ENCODE measurements at regions not wholly inside any gene's neighbourhood (a gene's known extent, or its start where the extent isn't known, plus 50 kb on each side); places are given as distances from the start of the nearest gene placed in this dataset.
"Not testable (repeated sequence)": the region's sequence is repeated elsewhere in the genome, so short reads cannot be mapped to it uniquely, and the experiment has no call there.

GRCh38 chr5:23996525-23996924 is 489.1 kb downstream of the PRDM9 start:
- ChIA-PET CTCF (no interaction called here), POLR2A (no interaction called here)
- Mint-ChIP-seq H3K9me3 (ENCODE audit: unreplicated experiment) (peaks cover 10% of the 10 kb centered on the region), H3K4me3 (ENCODE audit: unreplicated experiment) (no peak overlapping the region), H3K27me3 (ENCODE audit: insufficient read depth, unreplicated experiment) (no peaks in the 10 kb centered on the region), H3K36me3 (ENCODE audit: insufficient read depth, unreplicated experiment) (no peaks in the 10 kb centered on the region), H3K27ac (ENCODE audit: unreplicated experiment) (no peak overlapping the region), H3K4me1 (ENCODE audit: low read depth, unreplicated experiment) (peaks cover 7% of the 10 kb centered on the region)
- Histone ChIP-seq H3K9me3 (no peaks in the 10 kb centered on the region), H3K4me3 (ENCODE audit: low read depth, low read length) (no peak overlapping the region), H3K4me1 (peaks cover 13% of the 10 kb centered on the region; the same call in 1 of the 2 replicates), H3K27me3 (replicated peaks; ENCODE audit: control insufficient read depth, insufficient read depth, low read length) (no peaks in the 10 kb centered on the region), H3K36me3 (ENCODE audit: control insufficient read depth, insufficient read depth, low read length) (no peaks in the 10 kb centered on the region)
- BruUV-seq (replicated peaks), result no TSS peak
- TF ChIP-seq CTCF (IDR thresholded peaks at IDR 0.05; ENCODE audit: insufficient read depth in 1 of 2, low read depth in 1 of 2, low read length in 1 of 2, severe bottlenecking in 1 of 2, unreplicated experiment in 1 of 2), result no peak
- DNase-seq, result no peak
- intact Hi-C loops (cut with micrococcal nuclease; ENCODE audit: unreplicated experiment), result loop anchor here (10.0 kb wide), 1 partner anchor 642 kb away; no protein-coding TSS in a partner anchor

DNA sequence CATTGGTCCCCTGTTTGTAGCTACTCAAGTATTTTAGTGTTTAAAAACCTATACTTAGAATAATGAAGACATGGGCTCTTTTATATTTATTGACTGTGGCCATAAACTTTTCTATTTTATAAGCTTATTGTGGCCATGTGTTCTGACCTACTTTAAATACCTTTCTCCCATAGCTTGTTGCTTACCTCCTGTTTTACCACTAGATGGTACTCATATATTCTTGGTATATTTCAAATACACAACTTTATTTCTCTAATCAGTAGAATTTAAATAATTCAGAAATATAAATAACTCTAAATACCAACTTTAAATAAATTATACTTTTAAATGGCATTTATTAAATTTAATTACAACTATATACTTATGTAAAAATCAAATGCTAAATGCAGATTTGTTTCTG is 498.0 kb downstream of the PRDM9 start:
- ChIA-PET POLR2A (no interaction called here), CTCF (interaction anchor here (0.5 to 1.0 kb wide), 3 partner anchors 12 to 193 kb away, joined by 3 to 6 read pairs (median 4); no protein-coding TSS in a partner anchor)
- Histone ChIP-seq H3K36me3 (ENCODE audit: control insufficient read depth, insufficient read depth, low read length) (no peaks in the 10 kb centered on the region), H3K27me3 (replicated peaks; ENCODE audit: control insufficient read depth, insufficient read depth, low read length) (no peaks in the 10 kb centered on the region), H3K9me3 (peaks cover 3% of the 10 kb centered on the region; the same call in 1 of the 2 replicates), H3K4me1 (no peaks in the 10 kb centered on the region), H3K4me3 (ENCODE audit: low read depth, low read length) (no peak overlapping the region)
- intact Hi-C loops (cut with micrococcal nuclease; ENCODE audit: unreplicated experiment), result loop anchor here (1.0 kb wide), 1 partner anchor 105 kb away; no protein-coding TSS in a partner anchor
- H3K4me3 Mint-ChIP-seq (ENCODE audit: unreplicated experiment), result no peak overlapping the region
- H3K27ac Mint-ChIP-seq (ENCODE audit: unreplicated experiment), result no peak overlapping the region
- no TSS peak for BruUV-seq (replicated peaks)
- no peak for DNase-seq
- TF ChIP-seq CTCF (IDR thresholded peaks at IDR 0.05; ENCODE audit: insufficient read depth in 1 of 2, low read depth in 1 of 2, low read length in 1 of 2, severe bottlenecking in 1 of 2, unreplicated experiment in 1 of 2), result peak; percentile 3 to 15
- H3K36me3 Mint-ChIP-seq (ENCODE audit: insufficient read depth, unreplicated experiment), result no peaks in the 10 kb centered on the region
- no peaks in the 10 kb centered on the region for H3K27me3 Mint-ChIP-seq (ENCODE audit: insufficient read depth, unreplicated experiment)
- no peaks in the 10 kb centered on the region for H3K4me1 Mint-ChIP-seq (ENCODE audit: low read depth, unreplicated experiment)
- peaks cover 10% of the 10 kb centered on the region for H3K9me3 Mint-ChIP-seq (ENCODE audit: unreplicated experiment)

- H3K9me3 Mint-ChIP-seq (ENCODE audit: unreplicated experiment); H3K4me1 ChIP-seq; H3K9me3 ChIP-seq; H3K27me3 ChIP-seq (replicated peaks; ENCODE audit: control insufficient read depth, insufficient read depth, low read length); H3K27me3 Mint-ChIP-seq (ENCODE audit: insufficient read depth, unreplicated experiment); DNase-seq; H3K4me3 ChIP-seq (ENCODE audit: low read depth, low read length); H3K36me3 ChIP-seq (ENCODE audit: control insufficient read depth, insufficient read depth, low read length); H3K27ac Mint-ChIP-seq (ENCODE audit: unreplicated experiment); H3K4me3 Mint-ChIP-seq (ENCODE audit: unreplicated experiment); POLR2A ChIA-PET; H3K4me1 Mint-ChIP-seq (ENCODE audit: low read depth, unreplicated experiment); intact Hi-C loops (cut with micrococcal nuclease; ENCODE audit: unreplicated experiment); H3K36me3 Mint-ChIP-seq (ENCODE audit: insufficient read depth, unreplicated experiment); BruUV-seq (replicated peaks): not testable (repeated sequence)
- CTCF ChIA-PET, result interaction anchor here (0.7 kb wide), 1 partner anchor 12 kb away, joined by 3 read pairs; no protein-coding TSS in a partner anchor
These were observed 510.3 kb downstream of the PRDM9 start for GRCh38 chr5:24017710-24018109.

- H3K9me3 ChIP-seq, result no peaks in the 10 kb centered on the region
- Mint-ChIP-seq H3K27ac (ENCODE audit: unreplicated experiment) (no peak overlapping the region), H3K9me3 (ENCODE audit: unreplicated experiment) (peaks cover 30% of the 10 kb centered on the region), H3K4me1 (ENCODE audit: low read depth, unreplicated experiment) (no peaks in the 10 kb centered on the region), H3K27me3 (ENCODE audit: insufficient read depth, unreplicated experiment) (no peaks in the 10 kb centered on the region), H3K4me3 (ENCODE audit: unreplicated experiment) (no peak overlapping the region), H3K36me3 (ENCODE audit: insufficient read depth, unreplicated experiment) (no peaks in the 10 kb centered on the region)
- intact Hi-C loops (cut with micrococcal nuclease; ENCODE audit: unreplicated experiment), result no loop called here
- BruUV-seq (replicated peaks), result no TSS peak
- no peak for DNase-seq
- POLR2A ChIA-PET, result no interaction called here
- CTCF ChIA-PET, result no interaction called here
- H3K4me1 ChIP-seq, result no peaks in the 10 kb centered on the region
- H3K4me3 ChIP-seq (ENCODE audit: low read depth, low read length), result no peak overlapping the region
- H3K36me3 ChIP-seq (ENCODE audit: control insufficient read depth, insufficient read depth, low read length), result no peaks in the 10 kb centered on the region
- no peak for TF ChIP-seq CTCF (IDR thresholded peaks at IDR 0.05; ENCODE audit: insufficient read depth in 1 of 2, low read depth in 1 of 2, low read length in 1 of 2, severe bottlenecking in 1 of 2, unreplicated experiment in 1 of 2)
- H3K27me3 ChIP-seq (replicated peaks; ENCODE audit: control insufficient read depth, insufficient read depth, low read length), result no peaks in the 10 kb centered on the region
These were observed 518.9 kb downstream of the PRDM9 start for GRCh38 chr5:24026288-24026687.

Data from Caco-2 (cell line).